IPS-NIHi7 (cell line): ENCODE measurements at regions not wholly inside any gene's neighbourhood (a gene's known extent, or its start where the extent isn't known, plus 50 kb on each side); places are given as distances from the start of the nearest gene placed in this dataset.

Experiments used
- DNase-seq: peaks from one replicate; pipeline ENCODE4 v3.0.0; 2012; ENCODE audit warnings: mixed read lengths; ENCODE audit errors: extremely low spot score

DNA sequence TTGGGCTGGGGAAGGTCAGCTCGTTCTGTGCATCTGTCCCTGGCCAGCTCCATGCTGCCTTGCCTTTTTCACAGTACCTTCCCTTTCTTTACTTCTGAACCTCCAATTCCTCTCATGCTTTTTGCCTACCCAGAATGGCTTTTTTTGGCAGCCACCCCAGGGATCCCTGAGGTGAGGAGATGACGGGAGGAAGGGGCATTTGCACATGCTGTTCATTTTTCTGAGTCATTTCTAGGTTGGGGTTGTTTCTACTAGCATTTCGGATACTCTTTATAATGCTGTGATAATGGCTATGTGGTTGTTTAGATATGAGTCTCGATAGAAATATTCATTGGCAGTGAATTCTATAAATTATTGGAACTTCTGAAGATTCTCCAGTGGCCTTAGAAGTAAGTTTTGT, 415.1 kb upstream of the FZD8 start:
- no peak for DNase-seq

DNA sequence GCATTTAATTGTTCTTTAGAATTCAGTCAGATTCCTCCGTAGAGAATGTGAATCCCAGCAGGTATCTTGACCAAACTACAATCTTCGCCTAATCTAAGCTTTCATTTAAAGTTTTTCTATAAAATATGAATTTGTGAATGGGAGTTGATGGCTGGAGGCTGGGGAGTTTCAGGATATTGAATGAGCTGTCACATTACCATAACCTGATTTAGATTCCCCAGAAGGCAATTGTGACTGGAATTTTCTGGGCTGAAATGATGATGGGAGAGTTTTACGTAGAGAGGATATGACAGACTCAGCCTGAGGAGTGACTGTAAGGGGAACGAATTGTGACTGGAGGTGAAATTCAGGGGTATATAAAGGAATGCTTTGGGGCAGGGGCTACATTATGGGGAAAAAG, 411.7 kb upstream of the FZD8 start:
- no peak for DNase-seq

DNA sequence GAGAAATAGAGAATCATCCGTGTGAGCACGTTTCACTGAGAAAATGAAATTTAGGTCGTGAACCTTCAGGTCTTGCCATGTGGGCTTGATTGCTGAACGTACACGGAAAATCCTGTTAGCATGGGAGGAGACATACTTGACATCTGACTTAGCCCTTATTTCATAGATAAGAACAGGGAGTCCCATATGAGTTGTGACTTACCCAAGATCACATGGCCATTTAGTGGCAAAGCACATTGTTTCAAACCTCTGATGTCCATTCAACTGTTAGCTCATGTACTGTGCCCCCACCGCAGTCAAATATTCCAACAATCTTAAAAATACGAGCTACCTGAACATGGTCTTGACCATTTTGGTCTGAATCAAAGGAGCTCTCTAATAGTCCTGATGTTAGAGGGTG, 411.2 kb upstream of the FZD8 start:
- no peak for DNase-seq

DNA sequence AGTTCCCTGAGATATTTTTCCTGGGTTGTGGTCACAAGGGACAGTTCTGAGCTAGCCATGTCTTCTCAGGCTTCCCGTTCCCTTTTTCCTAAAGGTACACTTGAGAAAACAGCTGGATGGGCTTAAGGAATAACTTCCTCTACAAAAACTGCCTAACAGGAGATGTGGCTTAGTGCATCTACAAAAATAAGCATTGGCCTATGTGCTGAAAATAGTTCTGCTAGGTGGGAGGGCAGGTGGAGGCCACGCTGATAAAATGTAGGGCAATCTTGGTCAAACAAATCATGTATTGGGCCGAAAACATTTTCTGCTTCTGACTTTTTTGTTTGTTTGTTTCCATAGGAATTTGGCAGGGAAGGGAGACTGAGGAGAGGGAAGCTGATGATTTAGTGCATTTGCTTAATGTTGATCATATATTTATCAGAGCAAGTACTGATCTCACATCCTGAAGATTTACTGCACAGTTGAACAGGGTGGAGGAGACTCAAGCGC, 409.4 kb upstream of the FZD8 start:
- DNase-seq: no peak

DNA sequence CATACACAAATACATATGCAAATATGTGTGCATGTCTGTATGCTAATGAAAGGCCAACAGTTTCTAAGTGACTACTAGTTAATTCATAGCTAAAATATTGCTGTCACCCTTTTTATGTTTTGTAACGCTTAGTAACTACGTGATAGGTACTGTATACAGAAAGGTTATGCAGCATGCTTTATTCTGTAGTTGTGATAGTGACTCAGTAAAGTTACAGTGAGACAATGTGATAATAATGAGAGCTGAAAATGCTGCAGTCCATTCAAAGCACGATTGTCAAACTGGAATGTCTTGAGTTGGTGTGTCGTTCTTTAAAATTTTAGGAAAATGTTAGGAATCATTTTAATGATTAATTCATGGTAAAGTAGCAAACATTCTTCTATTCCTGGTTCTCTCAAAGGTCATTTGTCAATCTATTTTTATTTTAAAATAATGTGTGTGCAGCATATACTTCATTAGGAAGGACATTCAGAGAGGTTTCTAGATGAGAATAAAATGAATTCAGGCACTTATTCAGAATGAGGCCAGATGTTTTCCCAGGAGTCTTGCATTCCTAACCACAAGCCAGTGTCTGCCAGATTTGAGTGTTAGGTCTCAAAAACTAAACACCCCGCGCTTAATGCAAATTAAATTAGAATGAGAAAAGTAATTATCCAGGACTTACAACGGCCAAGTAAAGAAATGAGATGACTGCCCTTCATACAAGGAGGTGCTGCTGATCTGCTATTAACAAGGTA, 408.8 kb upstream of the FZD8 start:
- no peak for DNase-seq

DNA sequence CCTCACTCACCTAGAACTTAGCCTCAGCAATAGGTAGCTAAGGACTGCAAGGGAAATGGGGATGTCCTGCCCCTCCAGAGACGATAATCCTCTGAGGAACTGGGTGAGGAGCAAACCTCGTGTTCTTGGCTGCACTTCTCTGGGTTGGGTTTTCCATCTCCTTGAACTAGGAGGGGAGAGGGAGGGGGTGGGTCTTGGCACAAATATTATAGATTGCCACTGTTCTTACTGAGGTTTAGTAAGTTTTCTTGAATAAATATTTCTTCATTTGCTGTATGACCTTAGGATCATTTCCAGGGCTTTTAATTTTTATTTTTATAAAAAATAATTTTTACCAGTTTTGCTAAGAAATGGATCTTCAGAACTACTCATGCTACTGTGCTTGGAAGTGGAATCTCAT, 406.7 kb upstream of the FZD8 start:
- DNase-seq: no peak

DNA sequence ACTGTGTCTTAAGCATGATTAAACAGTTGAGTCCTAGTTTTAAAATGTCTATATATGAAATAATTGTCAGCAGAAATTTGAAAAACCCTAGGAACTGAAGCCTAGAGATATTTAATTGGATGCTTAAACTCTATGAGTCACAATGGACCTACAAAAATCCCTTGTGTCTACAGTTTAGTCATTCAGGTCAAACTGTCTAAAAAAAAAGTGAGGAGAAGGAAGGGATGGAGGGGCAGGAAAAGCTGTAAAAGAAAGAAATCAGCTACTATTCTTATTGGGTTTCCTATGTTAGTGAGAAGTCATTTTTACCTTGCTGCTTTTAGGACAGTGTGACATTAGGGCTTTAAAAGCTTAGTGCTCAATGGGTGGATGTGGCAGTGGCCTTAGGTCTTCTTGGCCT, 406.1 kb upstream of the FZD8 start:
- no peak for DNase-seq

DNA sequence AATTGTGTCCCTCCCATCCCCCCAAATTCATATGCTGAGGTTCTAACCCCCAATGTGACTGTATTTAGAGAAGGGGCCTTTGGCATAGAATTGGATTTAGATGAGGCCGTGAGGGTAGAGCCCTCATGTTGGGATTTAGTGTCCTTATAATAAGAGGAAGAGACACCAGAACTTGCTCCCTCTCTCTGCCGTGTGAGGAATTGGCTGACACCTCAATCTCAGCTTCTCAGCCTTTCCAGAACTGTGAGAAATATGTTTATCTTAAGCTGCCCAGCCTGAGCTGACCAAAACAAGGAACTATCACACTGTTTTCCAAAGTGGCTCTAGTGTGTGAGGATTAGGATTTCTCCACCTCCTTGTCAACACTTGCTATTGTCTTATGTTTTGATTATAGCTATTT, 400.0 kb upstream of the FZD8 start:
- no peak for DNase-seq

DNA sequence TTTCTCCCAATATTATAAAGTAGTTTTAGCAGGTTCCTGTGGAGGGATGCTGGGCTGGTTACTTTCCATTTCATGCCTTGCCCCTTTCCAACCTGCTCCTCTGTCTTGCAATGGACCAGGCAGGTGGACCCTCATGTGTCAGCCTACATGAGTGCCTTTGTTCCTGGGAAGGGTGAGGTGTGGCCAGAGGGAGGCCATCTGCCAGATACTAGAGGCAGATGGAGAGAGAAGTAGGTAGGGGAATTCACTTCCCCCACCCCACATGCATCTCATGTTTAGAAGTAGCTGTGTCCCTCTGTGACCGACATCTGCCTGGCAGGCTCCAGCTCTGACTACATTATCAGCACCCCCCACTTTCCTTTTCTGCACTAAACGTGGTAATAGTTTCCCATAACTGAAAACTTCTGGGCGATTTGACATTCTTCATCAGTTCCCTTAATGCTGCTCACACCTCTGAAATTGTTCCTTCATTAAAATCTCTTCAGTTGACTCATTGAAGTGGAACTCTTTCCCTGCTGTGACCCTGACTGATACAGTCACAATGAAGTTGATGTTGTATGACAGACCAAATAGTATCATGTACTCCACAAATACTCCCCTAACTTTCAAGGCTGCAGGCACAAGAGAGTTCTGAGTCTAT, 396.3 kb upstream of the FZD8 start:
- DNase-seq: no peak

DNA sequence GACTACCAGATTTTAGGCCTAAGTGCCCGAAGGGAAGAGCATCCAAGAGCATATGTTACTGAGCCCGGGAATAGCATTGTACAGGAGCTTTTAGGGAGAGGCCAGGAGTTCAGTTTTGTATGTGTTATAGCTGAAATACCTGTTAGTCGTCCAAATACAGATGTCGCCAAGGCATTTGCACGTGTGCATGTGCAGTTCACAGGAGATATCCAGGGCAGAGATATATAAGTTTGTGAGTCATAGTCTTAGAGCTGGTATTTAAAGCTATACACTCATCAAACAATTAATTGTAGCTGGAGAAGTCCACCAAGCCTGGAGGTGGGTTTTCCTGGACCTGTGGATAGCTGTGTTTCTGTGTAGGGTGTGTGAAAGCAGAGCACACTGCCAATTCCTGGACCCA, 394.0 kb upstream of the FZD8 start:
- no peak for DNase-seq

DNA sequence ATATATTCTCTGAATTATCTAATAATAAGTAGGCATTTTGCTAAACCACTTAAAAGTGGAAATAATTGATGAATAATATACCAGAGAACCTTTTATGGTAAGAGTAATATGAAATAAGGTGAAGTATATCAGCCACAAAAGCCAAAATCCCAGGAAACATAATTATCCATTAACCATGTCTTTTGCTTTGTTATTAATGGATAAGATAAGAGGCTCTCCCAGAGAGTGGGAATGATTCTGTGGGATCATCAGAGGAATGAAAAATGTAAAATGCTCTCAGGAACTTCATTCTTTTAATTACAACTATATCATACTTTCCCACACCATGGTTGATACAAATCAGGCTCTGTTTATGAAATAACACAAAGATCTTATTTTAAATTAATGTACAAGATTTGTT, 391.7 kb upstream of the FZD8 start:
- no peak for DNase-seq

DNA sequence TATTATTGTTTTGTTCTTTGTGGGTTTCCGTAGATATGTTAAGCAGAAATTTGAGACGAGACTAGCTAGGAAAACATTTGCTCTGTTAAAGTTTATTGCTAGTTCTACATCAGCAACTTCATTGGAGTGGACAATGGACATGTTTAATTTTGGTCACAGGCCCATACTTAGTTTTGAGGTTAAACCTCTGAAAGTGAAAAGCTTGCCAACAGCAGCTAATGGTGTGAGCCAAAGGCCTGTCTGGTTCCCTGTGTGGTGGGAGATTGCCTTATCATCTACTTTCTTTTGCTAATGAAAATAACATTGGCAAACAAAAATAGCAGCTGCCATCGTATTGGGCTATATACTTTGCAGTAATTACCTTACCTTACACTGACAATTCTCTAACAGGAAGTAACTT, 388.4 kb upstream of the FZD8 start:
- DNase-seq: no peak

DNA sequence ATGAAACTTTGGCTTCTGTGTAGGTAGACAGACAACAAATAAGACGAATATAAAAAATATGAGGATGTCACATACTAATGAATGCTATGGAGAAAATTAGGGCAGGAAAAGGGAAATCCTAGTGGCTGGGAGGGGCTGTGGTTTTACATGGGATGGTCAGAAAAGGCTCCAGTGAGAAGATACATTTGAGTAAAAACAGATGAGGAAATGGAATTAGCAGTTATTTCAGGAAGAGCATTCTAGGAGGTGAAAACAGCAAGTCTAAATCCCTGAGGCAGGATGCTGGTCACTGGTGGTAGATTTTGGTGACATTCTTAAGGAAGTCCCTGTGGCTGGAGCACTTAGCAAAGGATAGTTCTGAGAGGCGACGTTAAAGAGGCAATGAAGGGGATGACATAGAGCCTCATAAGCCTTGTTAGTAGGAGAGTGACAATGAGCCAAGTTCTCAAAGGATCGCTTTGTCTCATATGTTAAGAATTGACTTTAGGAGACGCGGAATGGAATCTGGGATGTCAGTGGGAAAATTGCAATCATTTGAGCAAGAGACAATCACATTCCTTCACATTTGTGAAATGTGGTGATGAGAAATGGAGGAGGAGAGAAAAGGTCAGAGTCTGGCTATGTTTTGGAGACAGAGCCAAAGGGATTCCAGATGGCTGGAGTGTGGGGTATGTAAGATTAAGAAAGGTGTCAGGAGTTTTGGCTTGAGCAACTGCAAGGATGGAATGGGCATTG, 384.7 kb upstream of the FZD8 start:
- no peak for DNase-seq

DNA sequence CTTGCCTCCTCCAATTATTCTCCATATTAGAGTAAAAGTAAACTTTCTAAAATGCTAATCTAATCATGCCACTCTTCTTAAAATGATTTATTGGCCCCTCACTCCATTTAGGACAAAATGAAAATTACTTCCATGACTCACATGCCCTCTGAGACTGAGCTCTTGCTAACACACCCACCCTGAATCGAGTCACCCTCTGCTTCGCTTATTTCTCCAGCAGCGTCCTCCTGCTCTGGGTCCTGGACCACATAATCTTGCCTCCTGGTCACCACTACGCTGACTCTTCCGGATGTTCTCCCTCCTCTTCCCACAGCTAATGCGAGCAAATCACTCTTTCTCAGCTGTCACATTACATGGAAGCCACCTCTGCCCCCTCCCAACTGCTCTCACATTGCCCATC, 384.0 kb upstream of the FZD8 start:
- DNase-seq: no peak

DNA sequence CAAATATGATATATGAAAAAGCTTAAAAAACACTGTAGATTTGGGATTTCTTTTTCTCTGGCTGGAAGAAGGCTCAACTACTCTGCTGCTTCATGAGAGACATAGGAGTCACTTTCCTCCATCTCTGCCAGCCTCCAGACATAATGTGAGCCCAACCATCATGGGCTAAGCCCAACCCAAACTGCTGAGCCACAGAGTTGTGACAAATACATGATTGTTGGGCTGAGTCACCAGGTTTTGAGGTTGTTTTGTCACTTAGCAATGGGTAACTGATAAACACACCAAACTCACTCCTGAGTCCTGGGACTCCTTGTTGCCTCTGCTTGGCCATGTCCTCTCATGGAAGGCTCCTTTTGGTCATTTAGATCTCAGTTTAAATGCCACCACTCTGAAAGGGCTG, 381.8 kb upstream of the FZD8 start:
- DNase-seq: peak; percentile 43

DNA sequence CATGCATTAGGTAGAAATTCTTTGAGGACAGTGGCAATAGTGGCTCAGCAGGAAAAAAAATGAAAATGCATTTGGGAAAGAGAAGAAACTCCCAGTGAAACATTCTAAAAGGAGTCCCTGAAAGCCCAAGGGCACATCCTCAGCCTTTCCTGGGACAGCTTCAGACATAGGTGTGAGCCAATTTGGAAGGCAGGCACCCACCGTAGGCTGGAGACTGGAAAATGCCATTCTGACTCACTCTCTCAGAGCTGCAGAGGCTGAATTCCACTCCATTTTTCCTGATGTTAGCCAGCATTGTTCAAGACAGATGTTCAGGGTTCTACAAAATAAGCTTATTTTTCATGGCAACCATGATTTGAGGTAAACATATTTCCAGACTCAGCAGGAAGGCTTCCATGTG, 379.0 kb upstream of the FZD8 start:
- no peak for DNase-seq

DNA sequence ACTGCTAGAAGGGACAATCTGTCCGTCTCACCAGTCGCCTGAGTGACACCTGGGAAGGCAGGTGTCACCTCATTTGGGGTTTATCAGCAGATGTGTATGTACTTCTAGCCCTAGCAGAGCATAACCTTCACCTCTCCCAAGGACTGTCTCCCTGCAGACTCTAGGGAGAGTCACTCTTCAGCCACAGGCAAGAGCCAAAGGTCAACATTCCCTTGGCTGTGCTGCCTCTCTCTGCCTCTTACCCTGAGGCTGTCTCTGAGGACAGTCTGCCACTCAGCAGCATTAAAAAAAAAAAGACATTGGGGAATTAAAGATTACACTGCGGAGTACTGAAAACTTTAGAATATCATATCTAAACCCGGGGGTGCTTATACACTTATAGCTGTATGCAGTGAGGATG, 377.7 kb upstream of the FZD8 start:
- DNase-seq: no peak

DNA sequence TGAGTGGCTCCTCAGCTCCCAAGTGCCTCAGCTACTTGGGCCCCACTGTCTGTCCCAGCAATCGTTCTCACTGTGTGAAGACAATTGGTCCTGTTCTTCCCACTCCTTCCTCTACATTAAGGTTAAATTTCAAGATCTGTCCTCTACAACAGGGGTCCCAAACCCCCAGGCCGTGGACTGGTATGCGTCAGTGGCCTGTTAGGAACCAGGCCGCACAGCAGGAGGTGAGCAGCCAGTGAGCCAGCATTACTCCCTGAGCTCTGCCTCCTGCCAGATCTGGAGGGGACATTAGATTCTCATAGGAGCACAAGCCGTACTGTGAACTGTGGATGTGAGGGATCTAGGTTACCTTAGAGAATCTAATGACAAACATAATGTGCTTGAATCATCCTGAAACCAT, 376.9 kb upstream of the FZD8 start:
- DNase-seq: no peak

DNA sequence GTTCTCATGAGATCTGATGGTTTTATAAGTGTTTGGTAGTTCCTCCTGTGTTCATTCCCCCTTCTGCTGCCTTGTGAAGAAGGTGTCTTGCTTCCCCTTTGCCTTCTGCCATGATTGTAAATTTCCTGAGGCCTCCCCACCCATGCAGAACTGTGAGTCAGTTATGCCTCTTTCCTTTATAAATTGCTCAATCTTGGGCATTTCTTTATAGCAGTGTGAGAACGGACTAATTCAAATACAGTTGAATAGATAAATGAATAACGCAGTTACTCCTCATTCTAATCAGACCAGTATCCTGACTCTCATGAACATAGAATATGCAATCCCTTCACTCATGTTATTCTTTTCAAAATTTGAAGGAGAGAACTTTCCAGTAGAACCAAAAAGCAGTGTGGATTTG, 375.0 kb upstream of the FZD8 start:
- DNase-seq: no peak

DNA sequence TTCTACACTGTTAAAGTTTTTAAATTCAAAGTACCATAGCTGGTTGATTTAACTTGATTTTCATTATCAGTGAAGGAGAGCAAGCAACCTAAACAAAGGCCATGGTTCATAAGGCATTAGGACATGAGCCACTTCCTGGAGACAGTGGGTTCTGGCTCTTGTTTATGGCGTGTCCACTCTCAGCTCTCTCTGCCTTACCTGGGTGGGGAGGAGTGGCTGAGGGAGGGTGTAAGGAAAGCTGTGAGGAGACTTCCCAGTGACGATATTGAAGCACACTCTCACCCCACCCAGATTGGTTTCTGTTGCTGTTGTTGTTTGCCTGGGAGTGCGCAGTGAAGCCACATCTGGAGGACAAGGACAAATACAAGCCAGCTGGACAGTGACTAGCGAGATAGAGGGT, 365.3 kb upstream of the FZD8 start:
- DNase-seq: no peak

DNA sequence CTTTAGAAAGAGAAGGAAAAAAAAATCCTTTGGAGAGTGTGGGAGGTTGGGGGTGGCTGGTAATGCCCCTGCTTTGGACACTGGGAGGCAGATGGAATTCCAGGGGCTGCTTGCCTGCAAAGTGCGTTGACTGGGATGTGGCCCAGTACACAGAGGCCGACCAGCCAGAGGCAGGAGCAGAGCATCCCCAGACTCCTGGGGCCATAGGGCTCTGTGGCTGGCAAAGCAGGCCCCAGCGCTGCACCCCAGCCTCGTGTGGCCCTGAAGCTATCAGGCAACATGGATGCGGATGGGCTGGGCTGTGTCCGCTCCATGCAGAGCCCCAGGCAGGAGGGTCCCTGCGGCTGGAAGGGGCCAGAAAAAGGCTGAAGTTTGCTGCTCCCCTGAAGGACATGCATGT, 361.6 kb upstream of the FZD8 start:
- DNase-seq: no peak

DNA sequence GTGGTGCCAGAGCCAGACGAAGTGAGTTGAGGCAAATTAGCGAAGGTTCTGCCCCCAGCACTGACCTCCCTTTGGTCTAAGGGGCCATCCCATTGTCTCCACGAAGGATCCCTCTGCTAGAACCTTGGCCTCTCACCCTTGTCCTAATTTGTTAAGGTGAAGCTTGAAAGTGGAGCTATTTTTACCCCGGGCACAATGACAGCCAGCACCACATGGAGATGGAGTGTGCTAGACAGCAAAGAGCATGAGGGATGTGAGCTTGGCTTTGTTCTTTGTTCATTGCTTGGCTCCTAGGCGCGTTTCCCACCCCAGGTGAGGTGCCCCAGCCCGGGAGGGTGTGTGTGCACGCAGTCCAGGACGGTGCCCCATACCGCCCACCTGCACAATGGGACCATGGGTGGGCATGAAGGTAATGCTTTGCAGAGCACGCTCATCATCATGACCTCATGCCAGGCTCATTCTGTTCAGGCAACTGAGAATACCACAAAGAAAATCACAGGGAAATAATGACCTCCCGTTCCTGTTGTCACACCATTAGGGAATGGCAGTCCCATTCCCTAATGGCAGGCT, 361.0 kb upstream of the FZD8 start:
- no peak for DNase-seq

DNA sequence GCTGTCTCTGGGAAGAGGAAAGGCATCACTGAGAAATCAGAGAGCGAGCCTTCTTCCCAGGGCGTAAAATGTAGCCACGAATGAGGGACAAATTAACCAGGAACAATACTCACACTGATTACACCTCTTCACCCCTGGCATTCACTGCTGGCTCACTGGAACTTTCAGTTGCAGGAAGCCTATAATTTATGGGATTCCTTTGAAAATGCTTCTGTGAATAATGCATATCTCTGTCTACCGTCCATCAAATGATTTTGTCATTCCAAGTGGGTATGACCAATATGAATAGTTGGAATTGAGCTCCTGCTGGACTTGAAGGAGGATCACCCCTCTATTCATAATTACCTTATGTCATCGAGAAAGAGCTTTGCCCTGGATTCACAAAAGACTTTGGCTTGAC, 360.3 kb upstream of the FZD8 start:
- DNase-seq: no peak
